NT2/D1 (cell line): ENCODE measurements at regions not wholly inside any gene's neighbourhood (a gene's known extent, or its start where the extent isn't known, plus 50 kb on each side); places are given as distances from the start of the nearest gene placed in this dataset.

Experiments
- SUZ12 ChIP-seq: IDR thresholded peaks from 2 replicates; pipeline ENCODE4 v1.6.1; 2011; ENCODE audit not compliant: insufficient read length, insufficient read depth; ENCODE audit errors: extremely low read depth
- YY1 ChIP-seq: IDR thresholded peaks from 2 replicates; pipeline ENCODE4 v1.6.1; 2011; ENCODE audit not compliant: insufficient read length, insufficient read depth
- ZNF274 ChIP-seq: IDR thresholded peaks from 2 replicates; pipeline ENCODE4 v1.6.1; 2011; ENCODE audit warnings: mild to moderate bottlenecking, low read depth, low read length

DNA sequence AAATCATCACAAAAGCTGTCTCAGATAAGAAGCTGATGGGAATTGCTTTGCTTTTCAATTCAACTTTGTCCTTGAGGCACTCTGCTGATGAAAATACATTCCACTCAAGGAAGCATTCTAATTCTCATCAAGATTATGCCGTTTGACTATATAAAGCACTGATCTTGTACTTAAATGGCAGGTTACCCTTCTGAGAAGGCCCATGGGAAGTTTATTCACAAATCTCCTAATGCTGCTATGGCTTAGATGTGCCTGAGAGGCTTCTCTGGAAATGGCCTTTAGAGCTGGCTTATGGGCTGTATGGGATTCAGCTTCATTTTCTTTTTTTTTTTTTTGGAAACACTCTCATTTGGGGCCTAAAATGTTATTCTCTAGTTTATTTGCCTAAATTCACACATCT is 69.7 kb upstream of the ARNT2 start:
- no peak for TF ChIP-seq SUZ12
- TF ChIP-seq YY1, result no peak
- TF ChIP-seq ZNF274, result no peak
